RWPE1 (cell line): ENCODE measurements at regions not wholly inside any gene's neighbourhood (a gene's known extent, or its start where the extent isn't known, plus 50 kb on each side); places are given as distances from the start of the nearest gene placed in this dataset.

ENCODE experiments used
- CTCF ChIA-PET: fragments of 350-600 bp; sonication (Branson Sonifier 250); formaldehyde crosslinking; extraction: SDS; loops from one replicate; lab custom pipeline; 2021; lab: Yijun Ruan, JAX
- POLR2A ChIA-PET: fragments of 400-600 bp; formaldehyde crosslinking; extraction: SDS; loops from one replicate; lab custom pipeline; 2020; ENCODE audit warnings: antibody characterized with exemption; ENCODE audit not compliant: low non-redundant PET; lab: Yijun Ruan, JAX
- DNase-seq: peaks from one replicate; pipeline ENCODE4 v3.0.0; 2012; ENCODE audit warnings: low spot score
- H3K27ac ChIP-seq: fragments of 450-650 bp; 2 replicates; pipeline ENCODE4 v1.5.1; 2017
- TF ChIP-seq, protein P1 (sequence below): fragments of 450-650 bp; conservative IDR thresholded peaks from 2 replicates; pipeline ENCODE4 v1.5.1; 2017; ENCODE audit warnings: low read depth, mild to moderate bottlenecking

DNA sequence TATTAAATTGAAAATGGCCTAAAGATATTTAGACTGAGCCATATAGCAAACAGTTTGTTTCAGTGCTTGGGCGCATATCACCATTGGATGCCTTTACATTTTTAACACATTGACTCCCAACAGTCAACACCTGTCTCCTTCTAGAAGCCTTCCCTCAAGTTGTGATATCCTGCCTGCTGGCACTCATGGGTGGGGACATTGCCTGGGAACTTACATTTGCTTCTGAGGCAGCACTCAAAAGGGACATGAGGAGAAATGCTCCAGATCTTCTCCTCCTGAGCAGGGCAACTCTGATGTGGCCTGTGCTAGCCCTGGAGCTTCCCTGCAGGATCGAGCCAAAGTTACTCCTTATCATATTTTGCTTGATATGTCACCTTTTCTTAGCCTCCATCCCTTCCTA is 392.2 kb downstream of the CDH7 start:
- CTCF ChIA-PET: no interaction called here
- no peak for DNase-seq
- POLR2A ChIA-PET: no interaction called here
- TF ChIP-seq, protein P1, sequence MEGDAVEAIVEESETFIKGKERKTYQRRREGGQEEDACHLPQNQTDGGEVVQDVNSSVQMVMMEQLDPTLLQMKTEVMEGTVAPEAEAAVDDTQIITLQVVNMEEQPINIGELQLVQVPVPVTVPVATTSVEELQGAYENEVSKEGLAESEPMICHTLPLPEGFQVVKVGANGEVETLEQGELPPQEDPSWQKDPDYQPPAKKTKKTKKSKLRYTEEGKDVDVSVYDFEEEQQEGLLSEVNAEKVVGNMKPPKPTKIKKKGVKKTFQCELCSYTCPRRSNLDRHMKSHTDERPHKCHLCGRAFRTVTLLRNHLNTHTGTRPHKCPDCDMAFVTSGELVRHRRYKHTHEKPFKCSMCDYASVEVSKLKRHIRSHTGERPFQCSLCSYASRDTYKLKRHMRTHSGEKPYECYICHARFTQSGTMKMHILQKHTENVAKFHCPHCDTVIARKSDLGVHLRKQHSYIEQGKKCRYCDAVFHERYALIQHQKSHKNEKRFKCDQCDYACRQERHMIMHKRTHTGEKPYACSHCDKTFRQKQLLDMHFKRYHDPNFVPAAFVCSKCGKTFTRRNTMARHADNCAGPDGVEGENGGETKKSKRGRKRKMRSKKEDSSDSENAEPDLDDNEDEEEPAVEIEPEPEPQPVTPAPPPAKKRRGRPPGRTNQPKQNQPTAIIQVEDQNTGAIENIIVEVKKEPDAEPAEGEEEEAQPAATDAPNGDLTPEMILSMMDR: no peak
- H3K27ac ChIP-seq: no peak overlapping the region

DNA sequence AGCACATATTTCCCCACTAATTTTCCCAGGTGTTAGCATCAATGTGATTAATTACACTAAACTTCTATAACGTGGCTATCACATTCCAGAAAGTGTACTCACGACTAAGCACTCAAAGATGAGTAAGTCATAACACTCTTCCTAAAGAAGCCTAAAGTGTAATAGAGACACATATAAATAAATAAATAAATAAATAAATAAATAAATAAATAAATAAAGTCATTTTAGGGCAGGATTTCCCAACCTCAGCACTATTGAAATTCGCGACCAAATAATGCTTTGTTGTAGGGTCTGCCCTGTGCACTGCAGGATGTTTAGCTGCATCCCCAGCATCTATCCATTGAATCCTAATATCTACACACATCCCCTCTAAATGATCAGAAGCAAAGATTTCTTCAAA is 390.9 kb downstream of the CDH7 start:
- TF ChIP-seq, protein P1: no peak
- ChIA-PET POLR2A (no interaction called here), CTCF (no interaction called here)
- no peak overlapping the region for H3K27ac ChIP-seq
- no peak for DNase-seq

DNA sequence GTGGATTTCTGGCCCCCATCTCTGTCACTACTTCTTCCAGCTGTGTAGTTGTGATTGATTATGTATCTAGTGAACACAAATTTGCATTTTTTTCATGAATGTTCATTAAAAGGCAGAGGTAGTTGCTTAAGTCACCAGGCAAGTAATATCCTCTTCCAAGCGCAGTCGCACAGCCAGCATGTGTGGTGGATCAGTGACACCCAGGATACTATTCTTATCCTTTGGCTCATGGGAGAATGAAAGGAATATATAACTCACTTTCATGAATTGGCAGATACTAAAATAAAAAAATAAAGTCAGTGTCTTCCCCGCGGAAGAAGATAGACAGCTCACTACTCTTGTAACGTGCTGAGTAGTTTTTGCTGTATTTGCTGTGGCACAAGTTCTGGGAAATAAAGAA is 387.8 kb downstream of the CDH7 start:
- TF ChIP-seq, protein P1: no peak
- ChIA-PET CTCF (no interaction called here), POLR2A (no interaction called here)
- DNase-seq: no peak
- H3K27ac ChIP-seq: no peak overlapping the region

DNA sequence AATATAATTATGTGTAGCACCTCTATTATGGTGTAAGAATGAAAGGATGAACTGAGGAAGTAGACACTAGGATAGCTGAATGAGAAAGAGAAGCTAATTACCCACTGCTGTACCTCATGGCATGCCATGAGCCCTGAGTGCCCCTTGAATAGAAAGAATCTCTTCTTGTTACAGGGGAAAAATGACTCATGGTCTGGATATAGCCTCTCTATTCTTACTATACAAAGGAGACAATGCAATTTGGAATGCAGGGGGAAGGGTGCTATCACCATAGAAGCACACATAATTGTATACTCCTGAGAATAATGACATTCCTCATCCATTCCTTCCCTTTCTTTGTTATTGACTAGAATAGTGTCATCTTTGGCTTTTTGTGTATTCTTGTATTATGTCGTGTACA is 385.2 kb downstream of the CDH7 start:
- ChIA-PET POLR2A (no interaction called here), CTCF (no interaction called here)
- no peak for DNase-seq
- TF ChIP-seq, protein P1: no peak
- H3K27ac ChIP-seq: no peak overlapping the region

DNA sequence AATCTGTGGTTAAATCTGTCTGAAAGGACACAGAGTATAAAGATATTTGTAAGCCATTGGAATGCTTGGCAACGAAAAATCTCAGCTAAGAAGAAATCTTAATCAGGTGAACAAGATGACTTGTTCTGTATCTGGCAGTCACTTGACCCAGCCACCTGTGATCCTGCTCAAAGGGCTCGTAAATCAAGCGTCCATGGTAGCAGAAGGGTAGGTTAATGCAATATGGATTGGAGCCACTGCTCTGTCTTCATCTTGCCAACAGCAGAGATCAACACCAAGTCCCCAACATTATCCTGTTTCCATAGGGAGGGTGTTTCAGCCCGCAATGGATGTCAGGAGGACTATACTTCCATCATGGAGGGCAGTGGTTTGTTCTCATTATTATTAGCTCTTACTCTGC is 378.4 kb downstream of the CDH7 start:
- CTCF ChIA-PET: interaction anchor here (0.6 kb wide), 1 partner anchor 606 kb away, joined by 4 read pairs; no protein-coding TSS in a partner anchor

DNA sequence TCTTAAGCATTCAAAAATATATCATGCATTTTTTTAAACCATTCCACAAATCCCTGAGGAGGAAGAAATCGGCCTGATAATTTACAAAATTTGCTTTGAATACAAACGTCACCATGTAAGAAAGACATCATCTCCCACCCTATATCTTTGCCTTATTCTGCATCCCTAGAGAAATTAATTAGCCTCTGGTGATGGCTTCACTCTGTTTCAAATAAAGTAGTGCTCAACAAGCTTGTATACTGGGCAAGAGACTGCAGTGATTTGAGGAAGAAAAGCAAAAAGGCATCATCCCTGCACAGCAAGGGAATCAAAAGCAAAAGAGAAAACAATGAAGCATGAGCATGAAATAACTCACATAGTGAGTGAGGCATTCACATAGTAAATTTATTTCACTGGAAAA is 375.5 kb downstream of the CDH7 start:
- H3K27ac ChIP-seq: no peak overlapping the region
- no peak for DNase-seq
- ChIA-PET CTCF (no interaction called here), POLR2A (no interaction called here)
- TF ChIP-seq, protein P1: no peak

More for the DNA sequence above, 378.4 kb downstream of the CDH7 start:
- no peak for DNase-seq
- POLR2A ChIA-PET: interaction anchor here (0.7 kb wide), 1 partner anchor 25 kb away, joined by 3 read pairs; no protein-coding TSS in a partner anchor
- TF ChIP-seq, protein P1: no peak
- no peak overlapping the region for H3K27ac ChIP-seq
